ENCODE measurements at regions not wholly inside any gene's neighbourhood (a gene's known extent, or its start where the extent isn't known, plus 50 kb on each side); places are given as distances from the start of the nearest gene placed in this dataset.
"Not testable (repeated sequence)": the region's sequence is repeated elsewhere in the genome, so short reads cannot be mapped to it uniquely, and the experiment has no call there.

DNA sequence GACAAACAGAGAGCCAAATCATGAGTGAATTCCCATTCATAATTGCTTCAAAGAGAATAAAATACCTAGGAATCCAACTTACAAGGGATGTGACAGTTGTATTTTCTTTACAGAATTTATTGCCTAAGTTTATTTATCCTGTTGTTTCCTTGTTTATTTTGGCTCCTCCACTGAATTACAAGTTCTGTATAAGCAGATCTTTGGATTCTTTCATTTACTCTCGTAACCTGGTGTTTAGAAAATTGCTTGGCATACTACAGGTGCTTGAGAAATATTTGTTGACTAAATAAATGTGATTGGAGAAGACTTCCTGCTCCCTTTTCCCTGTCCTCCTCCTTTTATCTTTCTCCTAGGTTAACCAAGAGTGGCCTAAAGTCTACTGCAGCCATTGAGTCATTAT is 455.6 kb downstream of the TMEM38B start:
- H3K27me3 Mint-ChIP-seq (ENCODE audit: low read depth): no peaks in the 10 kb centered on the region

DNA sequence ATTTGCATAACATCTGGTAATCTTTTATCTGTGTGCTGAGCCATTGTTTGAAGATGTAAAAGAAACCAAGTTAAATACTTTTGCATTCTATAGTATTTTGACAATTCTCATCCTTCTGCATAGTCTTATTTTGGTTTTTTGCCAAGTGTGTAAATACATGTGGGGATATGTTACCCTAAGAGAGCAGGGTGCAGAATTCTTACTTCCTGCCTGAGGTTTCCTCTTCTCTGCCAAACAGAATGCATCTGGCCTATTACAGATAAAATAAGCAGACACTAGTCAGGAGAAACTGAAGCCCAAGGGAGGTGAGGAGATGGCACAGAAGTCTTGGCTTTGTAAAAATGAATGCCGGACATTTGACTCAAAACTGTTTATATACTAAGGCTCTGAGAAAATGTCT is 462.1 kb downstream of the TMEM38B start:
- TF ChIP-seq, protein P1, sequence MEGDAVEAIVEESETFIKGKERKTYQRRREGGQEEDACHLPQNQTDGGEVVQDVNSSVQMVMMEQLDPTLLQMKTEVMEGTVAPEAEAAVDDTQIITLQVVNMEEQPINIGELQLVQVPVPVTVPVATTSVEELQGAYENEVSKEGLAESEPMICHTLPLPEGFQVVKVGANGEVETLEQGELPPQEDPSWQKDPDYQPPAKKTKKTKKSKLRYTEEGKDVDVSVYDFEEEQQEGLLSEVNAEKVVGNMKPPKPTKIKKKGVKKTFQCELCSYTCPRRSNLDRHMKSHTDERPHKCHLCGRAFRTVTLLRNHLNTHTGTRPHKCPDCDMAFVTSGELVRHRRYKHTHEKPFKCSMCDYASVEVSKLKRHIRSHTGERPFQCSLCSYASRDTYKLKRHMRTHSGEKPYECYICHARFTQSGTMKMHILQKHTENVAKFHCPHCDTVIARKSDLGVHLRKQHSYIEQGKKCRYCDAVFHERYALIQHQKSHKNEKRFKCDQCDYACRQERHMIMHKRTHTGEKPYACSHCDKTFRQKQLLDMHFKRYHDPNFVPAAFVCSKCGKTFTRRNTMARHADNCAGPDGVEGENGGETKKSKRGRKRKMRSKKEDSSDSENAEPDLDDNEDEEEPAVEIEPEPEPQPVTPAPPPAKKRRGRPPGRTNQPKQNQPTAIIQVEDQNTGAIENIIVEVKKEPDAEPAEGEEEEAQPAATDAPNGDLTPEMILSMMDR (IDR thresholded peaks at IDR 0.05; ENCODE audit: unreplicated experiment): no peak
- Mint-ChIP-seq H3K27ac (no peak overlapping the region), H3K9me3 (no peaks in the 10 kb centered on the region), H3K36me3 (no peaks in the 10 kb centered on the region), H3K27me3 (ENCODE audit: low read depth) (no peaks in the 10 kb centered on the region), H3K4me3 (no peak overlapping the region), H3K4me1 (no peaks in the 10 kb centered on the region)
- DNase-seq (ENCODE audit: low spot score in 2 of 2, unreplicated experiment in 2 of 2): no peak

More for the DNA sequence above, 455.6 kb downstream of the TMEM38B start:
- no peaks in the 10 kb centered on the region for H3K36me3 Mint-ChIP-seq
- TF ChIP-seq, protein P1 (IDR thresholded peaks at IDR 0.05; ENCODE audit: unreplicated experiment): no peak
- no peaks in the 10 kb centered on the region for H3K9me3 Mint-ChIP-seq
- no peak overlapping the region for H3K4me3 Mint-ChIP-seq
- DNase-seq (ENCODE audit: low spot score in 2 of 2, unreplicated experiment in 2 of 2): no peak
- no peak overlapping the region for H3K27ac Mint-ChIP-seq
- H3K4me1 Mint-ChIP-seq: no peaks in the 10 kb centered on the region

DNA sequence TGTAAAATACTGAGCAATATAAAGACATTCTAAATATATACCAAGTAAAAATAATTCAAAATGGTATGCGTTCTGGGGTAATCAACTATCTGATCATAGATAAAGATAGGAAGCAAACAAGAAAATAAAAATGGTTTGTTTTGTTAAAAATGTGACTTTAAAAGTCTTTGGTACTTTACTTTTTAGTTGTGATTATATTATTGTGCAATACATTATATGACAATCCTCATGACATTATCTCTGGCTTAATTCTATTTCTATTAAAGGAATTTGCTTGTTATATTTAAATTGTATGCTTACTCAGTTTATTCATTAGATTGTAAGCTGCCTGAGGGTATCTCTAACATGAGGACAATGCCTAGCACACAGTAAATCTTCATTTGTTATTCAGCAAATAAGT is 477.9 kb downstream of the TMEM38B start:
- DNase-seq (ENCODE audit: low spot score in 2 of 2, unreplicated experiment in 2 of 2): no peak
- H3K4me3 Mint-ChIP-seq: no peak overlapping the region
- H3K9me3 Mint-ChIP-seq: peaks cover 14% of the 10 kb centered on the region
- no peaks in the 10 kb centered on the region for H3K27me3 Mint-ChIP-seq (ENCODE audit: low read depth)
- TF ChIP-seq, protein P1 (IDR thresholded peaks at IDR 0.05; ENCODE audit: unreplicated experiment): no peak
- no peaks in the 10 kb centered on the region for H3K4me1 Mint-ChIP-seq
- no peaks in the 10 kb centered on the region for H3K36me3 Mint-ChIP-seq
- H3K27ac Mint-ChIP-seq: no peak overlapping the region

DNA sequence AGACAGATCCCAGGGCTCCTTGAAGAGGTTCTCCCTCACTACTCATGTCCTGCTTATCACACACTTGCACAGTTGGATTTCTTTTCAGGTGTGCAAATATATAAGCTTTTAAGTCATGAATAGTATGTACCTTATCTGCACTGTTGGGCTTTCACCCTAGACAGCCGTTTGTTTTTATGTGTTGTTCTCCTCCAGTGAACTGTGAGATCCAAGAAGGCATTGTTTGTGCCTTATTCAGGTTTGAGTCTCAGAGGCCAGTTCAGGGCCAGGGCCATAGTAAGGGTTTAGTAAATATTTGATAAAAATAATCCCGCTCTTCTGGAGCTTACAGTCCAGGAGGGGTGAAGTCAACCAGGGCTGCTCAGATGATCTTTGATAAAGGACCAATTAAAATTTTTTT is 480.0 kb downstream of the TMEM38B start:
- DNase-seq (ENCODE audit: low spot score in 2 of 2, unreplicated experiment in 2 of 2): no peak
- TF ChIP-seq, protein P1 (IDR thresholded peaks at IDR 0.05; ENCODE audit: unreplicated experiment): no peak
- H3K36me3 Mint-ChIP-seq: no peaks in the 10 kb centered on the region
- no peak overlapping the region for H3K27ac Mint-ChIP-seq
- H3K9me3 Mint-ChIP-seq: peaks cover 8% of the 10 kb centered on the region
- H3K27me3 Mint-ChIP-seq (ENCODE audit: low read depth): no peaks in the 10 kb centered on the region
- no peak overlapping the region for H3K4me3 Mint-ChIP-seq
- H3K4me1 Mint-ChIP-seq: no peaks in the 10 kb centered on the region

DNA sequence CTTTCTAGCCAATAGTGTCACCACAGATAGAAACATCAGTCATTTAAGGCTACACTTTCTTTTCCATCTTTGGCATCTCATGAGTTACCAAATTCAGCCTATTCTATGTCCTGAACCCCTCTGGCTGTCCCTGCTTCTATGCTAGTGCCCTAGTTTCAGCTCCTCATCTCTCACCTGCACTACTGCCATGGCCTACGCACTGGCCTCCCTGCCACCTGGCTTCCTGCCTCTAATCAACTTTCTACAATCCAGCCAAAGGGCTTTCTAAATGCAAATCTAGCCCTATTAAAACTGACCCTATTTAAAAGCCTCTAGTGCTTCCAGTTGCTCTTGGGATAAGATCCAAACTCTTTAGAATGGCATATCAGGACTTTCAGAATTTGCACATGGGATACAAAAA is 482.9 kb downstream of the TMEM38B start:
- DNase-seq (ENCODE audit: low spot score in 2 of 2, unreplicated experiment in 2 of 2): no peak
- Mint-ChIP-seq H3K4me3 (no peak overlapping the region), H3K4me1 (no peaks in the 10 kb centered on the region), H3K27ac (no peak overlapping the region), H3K36me3 (no peaks in the 10 kb centered on the region), H3K9me3 (no peaks in the 10 kb centered on the region), H3K27me3 (ENCODE audit: low read depth) (no peaks in the 10 kb centered on the region)
- TF ChIP-seq, protein P1 (IDR thresholded peaks at IDR 0.05; ENCODE audit: unreplicated experiment): no peak

DNA sequence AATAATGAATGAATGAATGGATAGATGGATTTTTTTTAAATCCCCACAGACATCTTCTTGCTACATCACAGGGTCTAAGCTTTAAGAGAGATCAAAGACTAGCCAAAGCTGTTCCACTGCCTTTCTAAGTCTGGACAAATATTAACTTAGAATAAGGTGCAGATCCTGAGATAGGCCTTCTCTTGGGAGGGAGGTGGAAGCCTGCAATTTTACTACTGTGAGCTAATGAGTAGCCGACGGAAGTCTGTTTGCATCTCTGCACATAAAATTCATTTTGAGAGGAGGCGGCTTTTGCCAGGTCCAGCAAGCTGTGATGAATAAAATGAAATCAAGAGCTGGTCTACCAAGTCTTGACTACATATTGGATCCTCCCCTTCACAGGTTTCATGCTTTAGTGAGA is 484.9 kb downstream of the TMEM38B start:
- H3K9me3 Mint-ChIP-seq: no peaks in the 10 kb centered on the region
- no peak overlapping the region for H3K4me3 Mint-ChIP-seq

DNA sequence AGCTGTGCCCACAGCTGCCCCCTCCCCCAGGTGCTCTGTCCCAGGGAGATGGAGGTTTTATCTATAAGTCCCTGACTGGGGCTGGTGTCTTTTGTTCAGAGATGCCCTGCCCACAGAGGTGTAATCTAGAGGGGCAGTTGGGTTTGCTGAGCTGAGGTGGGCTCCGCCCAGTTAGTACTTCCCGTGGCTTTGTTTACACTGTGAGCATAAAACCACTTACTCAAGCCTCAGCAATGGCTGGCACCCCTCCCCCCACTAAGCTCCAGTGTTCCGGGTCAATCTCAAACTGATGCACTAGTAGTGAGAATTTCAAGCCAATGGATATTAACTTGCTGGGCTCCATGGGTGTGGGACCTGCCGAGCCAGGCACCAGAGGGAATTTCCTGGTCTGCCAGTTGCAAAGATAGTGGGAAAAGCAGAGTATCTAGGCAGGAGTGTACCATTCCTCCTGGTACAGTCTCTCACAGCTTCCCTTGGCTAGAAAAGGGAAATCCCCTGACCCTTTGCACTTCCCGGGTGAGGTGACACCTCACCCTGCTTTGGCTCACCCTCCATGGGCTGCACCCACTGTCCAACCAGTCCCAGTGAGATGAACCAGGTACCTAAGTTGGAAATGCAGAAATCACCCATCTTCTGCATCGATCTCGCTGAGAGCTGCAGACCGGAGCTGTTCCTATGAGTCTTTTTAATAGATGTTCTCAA is 509.6 kb downstream of the TMEM38B start:
- not testable (repeated sequence) for H3K27me3 Mint-ChIP-seq (ENCODE audit: low read depth); H3K4me1 Mint-ChIP-seq; H3K36me3 Mint-ChIP-seq; DNase-seq (ENCODE audit: low spot score in 2 of 2, unreplicated experiment in 2 of 2); H3K4me3 Mint-ChIP-seq; H3K27ac Mint-ChIP-seq
- peaks cover 42% of the 10 kb centered on the region for H3K9me3 Mint-ChIP-seq

More for the DNA sequence above, 484.9 kb downstream of the TMEM38B start:
- Mint-ChIP-seq H3K27me3 (ENCODE audit: low read depth) (no peaks in the 10 kb centered on the region), H3K4me1 (no peaks in the 10 kb centered on the region), H3K27ac (no peak overlapping the region), H3K36me3 (no peaks in the 10 kb centered on the region)
- TF ChIP-seq, protein P1 (IDR thresholded peaks at IDR 0.05; ENCODE audit: unreplicated experiment): no peak
- DNase-seq (ENCODE audit: low spot score in 2 of 2, unreplicated experiment in 2 of 2): no peak

Data from mesothelial cell of epicardium (in vitro differentiated cells).